ENCODE measurements at regions not wholly inside any gene's neighbourhood (a gene's known extent, or its start where the extent isn't known, plus 50 kb on each side); places are given as distances from the start of the nearest gene placed in this dataset.

DNA sequence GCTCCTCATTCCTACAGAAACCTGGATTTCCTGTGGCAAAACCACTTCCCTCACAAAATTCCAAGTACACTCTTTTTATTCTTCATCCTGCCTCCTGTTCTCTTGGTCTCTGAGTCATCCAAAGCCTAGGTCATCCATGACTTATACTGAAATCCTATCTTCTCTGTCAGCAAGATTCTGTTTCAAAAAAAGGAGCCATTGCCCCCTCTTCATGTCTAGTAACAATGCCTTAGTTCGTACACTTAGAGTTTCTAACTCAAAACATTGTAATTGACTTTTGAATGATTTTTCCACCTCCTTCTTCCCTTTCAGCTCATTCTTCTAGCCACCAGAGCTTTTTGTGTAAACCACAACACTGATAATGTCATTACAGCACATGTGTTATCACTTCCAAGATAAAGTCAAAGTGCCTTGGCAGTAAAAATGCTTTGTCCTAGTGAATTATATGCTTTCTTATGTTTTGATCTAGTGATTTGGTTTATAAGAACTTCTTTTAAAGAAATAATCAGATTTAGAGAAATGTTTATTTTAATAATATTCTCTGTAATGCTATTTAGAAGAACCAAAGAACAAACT, 256.5 kb upstream of the NECTIN3 start:
- H3K79me2 ChIP-seq (ENCODE audit: low read length) = no peaks in the 10 kb centered on the region
- peak overlapping the region; percentile 27 for H2AFZ ChIP-seq (ENCODE audit: low read length)
- no peaks in the 10 kb centered on the region for H3K9me3 ChIP-seq (ENCODE audit: low read length)
- H3K27ac ChIP-seq (ENCODE audit: low read length) = peak overlapping the region; percentile 94
- DNase-seq = peak; percentile 84
- TF ChIP-seq, protein P1, sequence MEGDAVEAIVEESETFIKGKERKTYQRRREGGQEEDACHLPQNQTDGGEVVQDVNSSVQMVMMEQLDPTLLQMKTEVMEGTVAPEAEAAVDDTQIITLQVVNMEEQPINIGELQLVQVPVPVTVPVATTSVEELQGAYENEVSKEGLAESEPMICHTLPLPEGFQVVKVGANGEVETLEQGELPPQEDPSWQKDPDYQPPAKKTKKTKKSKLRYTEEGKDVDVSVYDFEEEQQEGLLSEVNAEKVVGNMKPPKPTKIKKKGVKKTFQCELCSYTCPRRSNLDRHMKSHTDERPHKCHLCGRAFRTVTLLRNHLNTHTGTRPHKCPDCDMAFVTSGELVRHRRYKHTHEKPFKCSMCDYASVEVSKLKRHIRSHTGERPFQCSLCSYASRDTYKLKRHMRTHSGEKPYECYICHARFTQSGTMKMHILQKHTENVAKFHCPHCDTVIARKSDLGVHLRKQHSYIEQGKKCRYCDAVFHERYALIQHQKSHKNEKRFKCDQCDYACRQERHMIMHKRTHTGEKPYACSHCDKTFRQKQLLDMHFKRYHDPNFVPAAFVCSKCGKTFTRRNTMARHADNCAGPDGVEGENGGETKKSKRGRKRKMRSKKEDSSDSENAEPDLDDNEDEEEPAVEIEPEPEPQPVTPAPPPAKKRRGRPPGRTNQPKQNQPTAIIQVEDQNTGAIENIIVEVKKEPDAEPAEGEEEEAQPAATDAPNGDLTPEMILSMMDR (conservative IDR thresholded peaks at IDR 0.05; ENCODE audit: low read depth, low read length) = no peak
- no peak for TF ChIP-seq EZH2phosphoT487 (IDR thresholded peaks at IDR 0.05; ENCODE audit: borderline replicate concordance, low read length)
- no peak for TF ChIP-seq EZH2 (IDR thresholded peaks at IDR 0.05; ENCODE audit: low read length, unreplicated experiment)
- peaks cover 19% of the 10 kb centered on the region for H3F3A ChIP-seq (ENCODE audit: low read length, unreplicated experiment)
- CTCF ChIA-PET = no interaction called here
- no peaks in the 10 kb centered on the region for H3K27me3 ChIP-seq (ENCODE audit: low read length)
- POLR2A ChIA-PET (ENCODE audit: unreplicated experiment) = no interaction called here
- H3K9me2 ChIP-seq (replicated peaks; ENCODE audit: low read length) = no peaks in the 10 kb centered on the region
- peak overlapping the region; percentile 4; the same call in 1 of the 2 replicates for H3K4me3 ChIP-seq (ENCODE audit: low read length)
- peak overlapping the region; percentile 62 for H3K4me2 ChIP-seq (ENCODE audit: low read length)
- BruUV-seq (replicated peaks) = no TSS peak
- peaks cover 48% of the 10 kb centered on the region for H3K4me1 ChIP-seq (ENCODE audit: insufficient read depth, low read length)
- intact Hi-C loops (cut with micrococcal nuclease) = loop anchor here (2.0 to 10.0 kb wide), 3 partner anchors 190 to 890 kb away; partner anchors contain the start of gene NECTIN3
- H3K9ac ChIP-seq (ENCODE audit: low read length) = peak overlapping the region; percentile 56
- peak; percentile 38; the same call in 1 of the 2 replicates for ATAC-seq
- H3K36me3 ChIP-seq (ENCODE audit: low read depth, low read length) = no peaks in the 10 kb centered on the region
- H4K20me1 ChIP-seq (ENCODE audit: low read length) = no peaks in the 10 kb centered on the region

DNA sequence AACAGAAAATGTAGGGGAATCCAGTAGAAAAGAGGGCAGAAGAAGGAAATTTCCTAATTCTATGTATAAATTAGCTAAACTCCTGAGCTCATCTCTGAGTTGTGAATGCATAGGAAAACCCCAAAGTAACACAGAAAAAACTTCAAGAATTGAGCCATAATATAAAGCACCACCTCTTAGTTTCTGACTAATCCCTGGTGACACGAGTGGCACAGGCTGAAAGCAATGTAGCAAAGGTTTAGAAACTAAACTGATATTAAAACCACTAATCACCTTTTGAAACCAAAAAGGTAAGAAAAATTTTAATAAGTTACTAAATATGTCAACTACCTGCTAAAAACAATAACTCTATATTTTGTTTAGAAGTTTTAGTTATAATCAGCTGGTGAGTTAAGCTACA, 255.6 kb upstream of the NECTIN3 start:
- Histone ChIP-seq H3K4me2 (ENCODE audit: low read length) (no peak overlapping the region), H3K9me2 (replicated peaks; ENCODE audit: low read length) (no peaks in the 10 kb centered on the region), H3F3A (ENCODE audit: low read length, unreplicated experiment) (peaks cover 19% of the 10 kb centered on the region), H4K20me1 (ENCODE audit: low read length) (no peaks in the 10 kb centered on the region), H3K9ac (ENCODE audit: low read length) (no peak overlapping the region), H3K36me3 (ENCODE audit: low read depth, low read length) (no peaks in the 10 kb centered on the region), H2AFZ (ENCODE audit: low read length) (no peak overlapping the region), H3K27me3 (ENCODE audit: low read length) (no peaks in the 10 kb centered on the region), H3K79me2 (ENCODE audit: low read length) (no peaks in the 10 kb centered on the region), H3K27ac (ENCODE audit: low read length) (0 out of 2 replicates have a peak overlapping the region, but pooled peaks have one; percentile 94), H3K9me3 (ENCODE audit: low read length) (no peaks in the 10 kb centered on the region), H3K4me1 (ENCODE audit: insufficient read depth, low read length) (peaks cover 40% of the 10 kb centered on the region), H3K4me3 (ENCODE audit: low read length) (no peak overlapping the region)
- BruUV-seq (replicated peaks) = no TSS peak
- ChIA-PET POLR2A (ENCODE audit: unreplicated experiment) (no interaction called here), CTCF (no interaction called here)
- DNase-seq (no peak), ATAC-seq (no peak)
- intact Hi-C loops (cut with micrococcal nuclease) = loop anchor here (10.0 kb wide), 2 partner anchors 189 to 891 kb away; no protein-coding TSS in a partner anchor
- TF ChIP-seq, protein P1 (conservative IDR thresholded peaks at IDR 0.05; ENCODE audit: low read depth, low read length) = no peak
- TF ChIP-seq EZH2phosphoT487 (IDR thresholded peaks at IDR 0.05; ENCODE audit: borderline replicate concordance, low read length) = no peak
- no peak for TF ChIP-seq EZH2 (IDR thresholded peaks at IDR 0.05; ENCODE audit: low read length, unreplicated experiment)

DNA sequence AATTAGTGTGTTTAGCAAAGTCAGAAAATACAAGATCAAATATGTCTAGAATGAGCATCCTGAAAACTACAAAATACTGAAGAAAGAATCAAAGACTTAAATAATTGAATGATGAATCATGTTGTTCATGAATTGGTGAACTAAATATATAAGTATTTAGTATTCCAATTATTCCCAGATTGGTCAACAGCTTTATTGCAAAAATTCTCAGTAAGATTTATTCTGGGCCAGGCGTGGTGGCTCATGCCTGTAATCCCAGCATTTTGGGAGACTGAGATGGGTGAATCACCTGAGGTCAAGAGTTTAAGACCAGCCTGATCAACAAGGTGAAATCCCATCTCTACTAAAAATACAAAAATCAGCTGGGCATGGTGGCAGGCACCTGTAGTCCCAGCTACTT, 250.0 kb upstream of the NECTIN3 start:
- no peak overlapping the region for H3K4me3 ChIP-seq (ENCODE audit: low read length)
- H4K20me1 ChIP-seq (ENCODE audit: low read length) = no peaks in the 10 kb centered on the region
- ChIA-PET POLR2A (ENCODE audit: unreplicated experiment) (no interaction called here), CTCF (no interaction called here)
- no peaks in the 10 kb centered on the region for H3F3A ChIP-seq (ENCODE audit: low read length, unreplicated experiment)
- no peak overlapping the region for H3K4me2 ChIP-seq (ENCODE audit: low read length)
- no peaks in the 10 kb centered on the region for H3K9me2 ChIP-seq (replicated peaks; ENCODE audit: low read length)
- ATAC-seq = no peak
- TF ChIP-seq EZH2phosphoT487 (IDR thresholded peaks at IDR 0.05; ENCODE audit: borderline replicate concordance, low read length) = no peak
- peaks cover 8% of the 10 kb centered on the region; the same call in 1 of the 2 replicates for H3K4me1 ChIP-seq (ENCODE audit: insufficient read depth, low read length)
- H3K79me2 ChIP-seq (ENCODE audit: low read length) = no peaks in the 10 kb centered on the region
- BruUV-seq (replicated peaks) = no TSS peak
- peak; percentile 48 for DNase-seq
- H3K36me3 ChIP-seq (ENCODE audit: low read depth, low read length) = no peaks in the 10 kb centered on the region
- no peaks in the 10 kb centered on the region for H3K9me3 ChIP-seq (ENCODE audit: low read length)
- H3K9ac ChIP-seq (ENCODE audit: low read length) = no peak overlapping the region
- intact Hi-C loops (cut with micrococcal nuclease) = no loop called here
- no peaks in the 10 kb centered on the region for H3K27me3 ChIP-seq (ENCODE audit: low read length)
- no peak overlapping the region for H3K27ac ChIP-seq (ENCODE audit: low read length)
- H2AFZ ChIP-seq (ENCODE audit: low read length) = no peak overlapping the region

Measured in PC-3 (cell line).